NCI-H69 (cell line): ENCODE measurements at regions not wholly inside any gene's neighbourhood (a gene's known extent, or its start where the extent isn't known, plus 50 kb on each side); places are given as distances from the start of the nearest gene placed in this dataset.

ENCODE experiments used
- DNase-seq: peaks from one replicate; lab custom pipeline; 2025; lab: John Stamatoyannopoulos, UW

DNA sequence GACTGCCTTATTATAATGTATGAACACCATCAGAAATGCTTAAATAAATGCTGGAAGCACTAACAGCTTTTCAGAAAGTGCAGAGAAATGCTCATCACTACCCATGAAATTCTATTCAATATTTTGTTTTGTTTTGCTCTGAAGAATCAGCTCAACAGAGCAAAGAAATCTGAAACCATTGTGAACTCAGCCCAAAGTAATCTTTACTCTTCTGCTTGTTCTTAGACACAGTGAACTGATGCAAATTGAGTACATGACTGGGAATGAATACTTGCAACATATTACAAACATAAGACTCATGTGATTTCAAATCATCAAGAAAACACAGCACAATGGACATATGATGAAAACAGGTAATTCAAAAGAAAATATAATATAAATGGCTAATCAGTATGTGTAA, 404.6 kb upstream of the OPRM1 start:
- no peak for DNase-seq

GRCh38 chr6:153625089-153625488, 414.0 kb upstream of the OPRM1 start:
- peak; percentile 92 for DNase-seq

- DNase-seq, result no peak
Observed at GRCh38 chr6:153624528-153624927, 414.5 kb upstream of the OPRM1 start.

DNA sequence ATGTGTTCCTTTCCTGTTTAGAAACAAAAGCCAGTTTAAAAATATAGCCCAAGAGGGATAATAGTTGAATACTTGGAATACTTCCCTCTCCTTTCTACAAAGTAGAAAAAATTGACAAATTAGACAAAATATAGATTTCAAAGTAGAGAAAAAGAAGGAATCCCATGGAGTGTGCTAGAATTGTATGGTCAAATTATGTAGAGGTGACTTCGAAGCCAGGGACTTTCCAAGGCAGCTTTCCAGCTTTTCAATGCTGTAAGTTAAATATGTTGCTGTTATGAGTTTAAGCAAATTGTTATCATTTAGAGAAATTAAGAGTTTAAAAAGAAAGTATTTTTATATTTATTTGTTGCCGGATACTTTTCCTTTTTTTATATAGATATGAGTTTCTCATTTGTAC, 415.5 kb upstream of the OPRM1 start:
- DNase-seq, result no peak

DNA sequence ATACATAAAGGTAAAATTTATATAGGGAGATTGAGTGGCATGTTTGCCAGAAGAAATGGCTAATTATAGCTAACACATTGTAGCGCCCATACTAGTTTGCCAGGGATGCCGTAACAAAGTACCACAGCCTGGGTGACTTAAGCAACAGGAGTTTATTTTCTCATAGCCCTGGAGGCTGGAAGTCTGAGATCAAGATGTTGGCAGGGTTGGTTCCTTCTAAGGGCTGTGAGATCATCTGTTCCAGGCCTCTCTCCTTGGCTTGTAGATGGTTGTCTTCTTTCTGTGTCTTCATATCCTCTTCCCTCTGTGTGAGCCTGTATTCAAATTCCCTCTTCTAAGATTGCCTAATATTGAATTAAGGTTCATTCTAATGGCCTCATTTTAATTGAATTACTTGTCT, 417.5 kb upstream of the OPRM1 start:
- DNase-seq, result peak; percentile 10

DNA sequence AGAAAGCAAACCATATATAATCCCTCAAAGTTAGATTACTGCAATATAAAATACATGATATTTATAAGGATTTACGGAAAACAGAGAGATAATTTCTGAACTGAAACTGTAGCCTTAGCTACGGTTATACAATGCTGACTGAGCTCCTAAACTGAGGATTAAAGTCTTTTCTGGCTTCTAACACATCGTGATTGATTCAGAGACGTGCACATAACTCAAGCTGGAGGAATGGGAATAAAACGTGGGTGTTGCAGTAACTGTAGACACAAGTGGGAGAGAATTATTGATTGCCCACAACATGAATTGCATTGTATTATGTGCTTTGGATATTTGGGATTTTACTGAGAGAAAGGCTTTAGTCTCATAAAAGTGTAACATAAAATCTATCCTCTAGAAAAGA, 418.0 kb upstream of the OPRM1 start:
- no peak for DNase-seq

GRCh38 chr6:153618371-153619322, 420.4 kb upstream of the OPRM1 start:
- no peak for DNase-seq

GRCh38 chr6:153616506-153616905, 422.5 kb upstream of the OPRM1 start:
- DNase-seq, result peak; percentile 88

DNA sequence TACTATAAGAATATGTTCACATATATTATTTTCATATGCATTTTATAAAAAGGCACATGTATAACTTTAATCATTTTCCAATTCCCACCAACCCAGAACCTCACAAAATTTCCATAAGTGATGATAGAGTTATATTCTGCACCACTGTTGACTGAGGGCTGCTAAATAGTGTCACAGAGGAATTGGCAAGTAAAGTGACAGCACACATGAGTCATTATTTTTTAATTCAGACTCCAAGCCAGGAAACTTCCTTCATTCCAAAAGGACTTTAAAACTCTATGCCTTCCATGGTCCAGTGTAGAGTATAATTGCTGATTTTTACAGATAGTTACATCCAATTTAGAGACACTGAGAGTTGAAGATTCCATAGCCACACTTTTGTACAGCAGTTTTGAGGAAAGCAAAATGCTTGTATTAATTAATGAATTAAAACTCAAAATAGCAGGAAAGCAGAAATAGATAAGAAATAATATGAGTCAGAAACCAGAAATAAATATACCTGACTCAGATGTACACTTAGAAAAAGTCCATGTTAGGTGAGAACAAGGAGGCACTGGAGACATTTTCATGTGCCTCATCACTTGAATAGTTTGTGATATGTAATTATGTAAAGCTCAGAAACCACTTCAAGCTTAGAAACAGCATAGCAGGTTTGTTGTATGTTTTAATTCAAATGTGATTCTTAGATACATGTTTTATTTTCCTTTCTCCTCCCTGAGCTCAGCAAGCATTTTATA, 425.2 kb upstream of the OPRM1 start:
- peak; percentile 32 for DNase-seq

GRCh38 chr6:153602401-153602800, 436.6 kb upstream of the OPRM1 start:
- DNase-seq, result no peak

GRCh38 chr6:153599901-153600300, 439.1 kb upstream of the OPRM1 start:
- no peak for DNase-seq

GRCh38 chr6:153595903-153596302, 443.1 kb upstream of the OPRM1 start:
- no peak for DNase-seq

- DNase-seq, result no peak
Observed at GRCh38 chr6:153594871-153595270, 444.2 kb upstream of the OPRM1 start.

DNA sequence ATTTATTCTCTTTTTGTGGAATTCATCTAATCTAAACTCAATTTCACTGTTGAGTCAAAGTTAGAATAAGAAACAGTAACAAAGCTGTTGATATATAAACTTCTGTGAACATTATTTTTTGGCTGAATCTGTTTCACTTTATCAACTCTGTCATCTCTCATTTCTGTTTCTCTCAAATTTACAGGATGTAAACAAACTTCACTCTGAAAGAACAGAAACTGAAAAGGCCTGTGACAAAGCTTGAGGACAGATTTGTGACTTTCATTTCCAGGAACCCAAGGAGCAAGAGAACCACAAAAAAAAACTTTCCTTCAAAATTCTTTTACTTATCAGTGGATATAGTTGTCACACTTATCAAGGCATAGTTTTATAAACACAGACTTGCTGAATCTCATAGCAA, 447.9 kb upstream of the OPRM1 start:
- no peak for DNase-seq

DNA sequence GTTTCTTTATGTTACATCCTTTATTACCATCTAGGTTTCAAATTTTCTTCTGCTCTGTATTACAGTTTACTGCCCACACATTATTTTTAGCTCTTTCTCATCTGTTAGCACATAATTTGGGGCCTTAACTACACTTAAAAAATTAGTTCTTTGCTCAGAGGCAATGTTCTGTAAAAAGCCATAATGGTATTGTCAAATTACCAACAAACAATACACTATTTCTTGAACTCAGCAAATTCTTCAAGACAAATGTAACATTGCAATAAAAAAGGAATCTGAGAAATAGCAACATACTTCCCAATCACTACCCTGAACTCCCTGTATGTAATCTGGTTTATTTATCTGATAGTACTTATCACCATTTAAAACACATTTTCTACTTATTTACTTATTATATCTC, 448.6 kb upstream of the OPRM1 start:
- no peak for DNase-seq

DNA sequence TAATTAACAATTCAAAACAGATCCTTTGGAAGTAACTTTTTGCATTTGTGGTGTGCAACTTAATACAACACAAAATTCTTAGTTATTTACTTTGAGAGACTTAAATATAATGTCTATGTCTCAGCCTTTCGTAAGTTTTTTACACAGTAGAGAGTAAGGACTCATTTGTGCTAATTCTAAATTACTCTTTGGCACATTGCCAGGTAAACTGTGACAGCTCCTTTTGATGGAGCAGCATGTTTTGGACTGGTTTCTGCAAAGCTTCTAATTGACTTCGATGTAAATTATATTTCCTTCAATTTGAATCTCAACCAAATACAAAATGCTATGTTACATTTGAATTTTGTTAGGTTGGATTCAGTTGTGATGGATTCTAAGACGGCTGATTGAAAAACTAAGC, 450.7 kb upstream of the OPRM1 start:
- DNase-seq, result peak; percentile 32

DNA sequence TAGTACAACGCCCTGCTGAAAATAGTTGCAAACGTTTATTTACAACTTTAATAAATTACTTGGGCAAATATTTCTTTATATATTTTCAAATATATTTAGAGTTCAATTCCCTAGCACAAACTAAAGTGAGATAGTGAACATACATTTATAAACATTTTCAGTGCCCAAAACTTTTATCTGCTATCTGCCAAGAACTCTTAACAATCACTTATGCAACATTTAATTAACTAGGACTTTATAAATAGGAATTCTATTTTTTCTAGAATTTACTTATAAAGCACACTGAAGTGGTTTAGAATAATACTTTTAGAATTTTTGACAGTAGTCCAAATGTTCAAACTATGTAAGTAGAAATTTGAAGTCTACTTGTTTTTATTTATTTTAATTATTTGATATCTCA, 452.6 kb upstream of the RGS17 start:
- no peak for DNase-seq

GRCh38 chr6:153580776-153581175, 449.7 kb upstream of the RGS17 start:
- no peak for DNase-seq

DNA sequence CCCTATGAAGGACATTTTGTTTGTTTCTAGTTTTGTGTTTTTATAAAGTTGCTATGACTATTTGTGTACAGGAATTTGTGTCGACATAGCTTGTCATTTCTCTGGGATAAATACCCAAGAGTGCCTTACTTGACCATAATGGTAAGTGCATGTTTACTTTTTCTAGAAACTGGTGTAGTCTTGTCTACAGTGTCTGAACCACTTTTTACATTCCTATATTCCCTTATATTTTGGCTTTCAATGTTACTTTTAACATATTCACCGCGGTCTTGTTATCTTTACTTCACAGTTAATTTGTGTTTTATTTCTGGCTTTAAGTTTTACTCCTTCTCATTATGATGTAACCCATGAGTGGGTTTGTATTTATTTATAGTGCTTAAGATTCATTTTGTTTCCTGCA, 444.4 kb upstream of the RGS17 start:
- DNase-seq, result no peak

DNA sequence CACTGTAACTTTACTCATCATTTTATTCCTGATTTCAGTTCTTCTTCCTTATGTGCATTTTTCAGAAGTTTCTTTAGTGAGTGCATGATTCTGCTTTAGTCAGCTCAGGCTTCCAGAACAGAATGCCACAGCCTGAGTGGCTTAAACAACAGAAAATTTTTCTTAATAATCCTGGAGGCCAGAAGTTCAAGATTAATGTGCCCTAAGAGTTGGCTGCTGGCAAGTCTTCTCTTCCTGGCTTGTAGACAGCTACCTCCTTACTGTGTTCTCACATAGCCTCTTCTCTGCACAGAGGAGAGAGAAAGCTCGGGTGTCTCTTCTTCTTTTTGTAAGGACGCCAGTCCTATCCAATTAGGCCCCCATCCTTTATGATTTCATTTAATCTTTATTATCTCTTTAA, 443.1 kb upstream of the RGS17 start:
- DNase-seq, result no peak

DNA sequence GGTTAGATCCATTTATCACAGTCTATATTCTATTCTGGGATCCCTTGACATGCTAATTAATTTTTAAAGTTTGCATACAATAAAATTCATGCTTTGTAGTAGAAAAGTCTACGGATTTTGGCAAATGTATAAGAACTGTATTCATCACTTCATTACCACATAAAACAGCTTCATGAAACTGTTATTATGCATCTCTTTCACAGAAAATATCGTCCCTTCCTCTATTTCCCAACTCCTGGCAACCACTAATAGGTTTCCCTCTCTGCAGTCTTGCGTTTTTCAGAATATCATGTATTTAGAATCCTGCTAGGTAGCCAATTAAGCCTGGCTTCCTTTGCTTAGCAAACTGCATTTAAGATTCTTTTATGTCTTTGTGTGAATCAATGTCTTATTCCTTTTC, 441.3 kb upstream of the RGS17 start:
- no peak for DNase-seq

DNA sequence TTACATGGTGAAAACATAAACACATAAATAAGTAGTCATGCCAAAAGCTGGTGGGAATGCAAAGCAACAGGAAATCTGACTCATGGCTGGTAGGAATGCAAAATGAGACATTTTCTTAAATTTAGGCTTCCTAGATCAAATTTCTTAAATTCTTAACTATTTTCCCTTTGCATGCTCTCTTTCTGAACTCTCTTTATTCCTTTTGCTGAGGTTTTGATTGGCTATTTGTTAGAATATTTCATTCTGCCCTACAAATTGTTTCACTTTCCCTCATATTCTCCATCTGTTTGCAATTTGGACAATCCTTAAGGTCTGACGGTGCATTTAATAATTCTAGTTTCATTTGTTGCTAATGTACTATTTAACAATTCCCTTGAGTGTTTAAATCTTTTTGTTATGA, 437.5 kb upstream of the RGS17 start:
- no peak for DNase-seq

DNA sequence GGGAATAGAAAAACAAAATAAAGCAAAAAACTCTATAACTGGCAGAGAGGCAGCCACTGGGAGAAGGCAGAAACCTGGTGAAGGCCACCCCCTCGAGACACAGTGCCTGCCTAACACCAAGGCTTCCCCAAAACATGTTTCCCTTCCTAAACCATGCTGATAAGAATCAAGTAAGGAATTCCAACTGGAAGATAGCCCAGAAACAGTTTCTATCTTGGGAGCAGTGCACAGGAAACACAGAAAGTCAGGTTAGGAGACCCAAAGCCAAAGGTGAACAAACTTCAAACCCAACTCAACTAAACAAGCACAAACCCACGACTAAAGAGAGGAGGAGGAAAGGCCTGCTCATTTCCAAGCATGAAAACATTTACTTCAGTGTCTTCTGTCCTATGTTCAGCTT, 433.7 kb upstream of the RGS17 start:
- no peak for DNase-seq
